ENCODE measurements at regions not wholly inside any gene's neighbourhood (a gene's known extent, or its start where the extent isn't known, plus 50 kb on each side); places are given as distances from the start of the nearest gene placed in this dataset.

GRCh38 chr1:73727036-73727435 is 470.9 kb downstream of the LRRIQ3 start:
- ATAC-seq (no peak), DNase-seq (no peak)
- H3K4me3 ChIP-seq, result no peak overlapping the region
- H3K27me3 ChIP-seq, result no peaks in the 10 kb centered on the region
- peaks cover 0 to 4% (median 0%) of the 10 kb centered on the region in 12 donors for H3K9me3 ChIP-seq
- no peaks in the 10 kb centered on the region for H3K4me1 ChIP-seq
- intact Hi-C loops (cut with DNase I), result no loop called here
- TF ChIP-seq CTCF (IDR thresholded peaks at IDR 0.05) (no peak), POLR2A (IDR thresholded peaks at IDR 0.05) (no peak)
- H3K36me3 ChIP-seq, result no peaks in the 10 kb centered on the region
- H3K27ac ChIP-seq, result no peak overlapping the region

- ATAC-seq, result no peak
- TF ChIP-seq POLR2A (IDR thresholded peaks at IDR 0.05) (no peak), CTCF (IDR thresholded peaks at IDR 0.05) (no peak)
Measured at GRCh38 chr1:73722055-73722454, 475.9 kb downstream of the LRRIQ3 start.

GRCh38 chr1:73717976-73718375 is 480.0 kb downstream of the LRRIQ3 start:
- intact Hi-C loops (cut with DNase I), result no loop called here
- Histone ChIP-seq H3K27ac (no peak overlapping the region), H3K27me3 (no peaks in the 10 kb centered on the region), H3K9me3 (peaks cover 0 to 5% (median 0%) of the 10 kb centered on the region in 12 donors), H3K4me1 (no peaks in the 10 kb centered on the region), H3K36me3 (no peaks in the 10 kb centered on the region), H3K4me3 (no peak overlapping the region)
- WGBS, 4 donors, result 69 to 83% (median 74%) methylated on average over 1 of the region's 1 CpG
- no peak for ATAC-seq
- TF ChIP-seq POLR2A (IDR thresholded peaks at IDR 0.05) (no peak), CTCF (IDR thresholded peaks at IDR 0.05) (no peak)
- DNase-seq, result no peak

More at GRCh38 chr1:73722055-73722454, 475.9 kb downstream of the LRRIQ3 start:
- Histone ChIP-seq H3K36me3 (no peaks in the 10 kb centered on the region), H3K27me3 (no peaks in the 10 kb centered on the region), H3K4me3 (no peak overlapping the region), H3K27ac (no peak overlapping the region), H3K4me1 (no peaks in the 10 kb centered on the region), H3K9me3 (no peaks in the 10 kb centered on the region)
- DNase-seq, result no peak
- intact Hi-C loops (cut with DNase I), result no loop called here
- 83 to 100% (median 99%) methylated on average over 1 of the region's 1 CpG for WGBS, 4 donors

- no peak for ATAC-seq
- TF ChIP-seq CTCF (IDR thresholded peaks at IDR 0.05), result no peak
- no peak for TF ChIP-seq POLR2A (IDR thresholded peaks at IDR 0.05)
Measured at GRCh38 chr1:73711089-73711488, 486.9 kb downstream of the LRRIQ3 start.

More at GRCh38 chr1:73711089-73711488, 486.9 kb downstream of the LRRIQ3 start:
- Histone ChIP-seq H3K27ac (no peak overlapping the region), H3K9me3 (peaks cover 0 to 5% (median 0%) of the 10 kb centered on the region in 12 donors), H3K4me3 (no peak overlapping the region), H3K36me3 (no peaks in the 10 kb centered on the region), H3K4me1 (no peaks in the 10 kb centered on the region), H3K27me3 (no peaks in the 10 kb centered on the region)
- WGBS, 4 donors, result 86 to 92% (median 90%) methylated on average over 1 of the region's 1 CpG
- DNase-seq, result no peak
- intact Hi-C loops (cut with DNase I), result no loop called here

All from heart left ventricle (tissue), 16 donors.